SU-DHL-6 (cell line): ENCODE measurements at regions not wholly inside any gene's neighbourhood (a gene's known extent, or its start where the extent isn't known, plus 50 kb on each side); places are given as distances from the start of the nearest gene placed in this dataset.
"Not testable (repeated sequence)": the region's sequence is repeated elsewhere in the genome, so short reads cannot be mapped to it uniquely, and the experiment has no call there.

Experiments
- H2AFZ ChIP-seq: fragments of 200-600 bp; sonication (generic); 2 replicates; pipeline ENCODE4 v1.6.1; 2014; ENCODE audit warnings: low read depth, mild to moderate bottlenecking, moderate library complexity, mixed read lengths, antibody characterized with exemption, low read length; ENCODE audit not compliant: severe bottlenecking
- H3F3A ChIP-seq: fragments of 200-600 bp; shearing (Covaris generic); 2 replicates; pipeline ENCODE4 v1.6.0; 2016; ENCODE audit warnings: antibody characterized with exemption, mild to moderate bottlenecking; ENCODE audit not compliant: insufficient read depth
- H3K27ac ChIP-seq: fragments of 200-600 bp; sonication (generic); 2 replicates; pipeline ENCODE4 v1.5.1; 2016; ENCODE audit warnings: low read depth, mild to moderate bottlenecking, low read length, moderate library complexity, mixed read lengths
- H3K27me3 ChIP-seq: fragments of 200-600 bp; sonication (generic), shearing (Covaris generic); 2 replicates; pipeline ENCODE4 v1.6.0; 2014; ENCODE audit warnings: mild to moderate bottlenecking, low read length
- H3K36me3 ChIP-seq: fragments of 200-600 bp; sonication (generic); 2 replicates; pipeline ENCODE4 v1.6.1; 2014; ENCODE audit warnings: mild to moderate bottlenecking, low read length, mixed read lengths
- H3K4me2 ChIP-seq: fragments of 300-600, 200-600 bp; shearing (Covaris generic), sonication (generic); 2 replicates; pipeline ENCODE4 v1.6.0; 2014; ENCODE audit warnings: low read length, low read depth, mild to moderate bottlenecking; ENCODE audit not compliant: poor library complexity, severe bottlenecking
- H3K4me3 ChIP-seq: fragments of 200-600 bp; sonication (generic); 2 replicates; pipeline ENCODE4 v1.5.1; 2014; ENCODE audit warnings: antibody characterized with exemption, low read length, mild to moderate bottlenecking, mixed read lengths; ENCODE audit not compliant: insufficient read depth, poor library complexity, severe bottlenecking
- H3K79me2 ChIP-seq: fragments of 200-600 bp; sonication (generic); 2 replicates; pipeline ENCODE4 v1.6.1; 2014; ENCODE audit warnings: mild to moderate bottlenecking, low read length, moderate library complexity; ENCODE audit not compliant: insufficient read depth
- H3K9ac ChIP-seq: fragments of 200-600 bp; sonication (generic); 2 replicates; pipeline ENCODE4 v1.7.0; 2014; ENCODE audit warnings: mild to moderate bottlenecking, low read length
- H3K9me2 ChIP-seq: fragments of 200-600 bp; sonication (generic); replicated peaks from 2 replicates; pipeline ENCODE4 v1.6.1; 2014; ENCODE audit warnings: low read length; ENCODE audit not compliant: insufficient read depth
- H3K9me3 ChIP-seq: fragments of 200-600 bp; sonication (generic); 2 replicates; pipeline ENCODE4 v1.6.1; 2014; ENCODE audit warnings: low read length, mixed read lengths; ENCODE audit not compliant: insufficient read depth
- H4K20me1 ChIP-seq: fragments of 200-600 bp; sonication (generic); 2 replicates; pipeline ENCODE4 v1.6.1; 2014; ENCODE audit warnings: low read depth, mild to moderate bottlenecking, antibody characterized with exemption, low read length, moderate library complexity, mixed read lengths
- CTCF ChIP-seq: fragments of 200-600 bp; sonication (generic); IDR thresholded peaks from one replicate; pipeline ENCODE4 v1.5.1; 2017; ENCODE audit warnings: antibody characterized with exemption, mild to moderate bottlenecking, low read length, moderate library complexity; ENCODE audit not compliant: insufficient read depth, poor library complexity, severe bottlenecking
- EZH2phosphoT487 ChIP-seq: fragments of 200-600 bp; sonication (generic), shearing (Covaris generic); conservative IDR thresholded peaks from 2 replicates; pipeline ENCODE4 v1.6.1; 2018; ENCODE audit warnings: mild to moderate bottlenecking, antibody characterized with exemption, low read length, moderate library complexity, mixed read lengths

- Histone ChIP-seq H3K9me2 (no peaks in the 10 kb centered on the region), H4K20me1 (no peaks in the 10 kb centered on the region), H3K4me2 (no peak overlapping the region), H3K27me3 (no peaks in the 10 kb centered on the region), H3F3A (no peaks in the 10 kb centered on the region), H3K27ac (no peak overlapping the region), H2AFZ (no peak overlapping the region), H3K36me3 (no peaks in the 10 kb centered on the region), H3K79me2 (no peaks in the 10 kb centered on the region), H3K4me3 (no peak overlapping the region), H3K9me3 (no peaks in the 10 kb centered on the region), H3K9ac (no peak overlapping the region)
- TF ChIP-seq CTCF (no peak), EZH2phosphoT487 (no peak)
Observed at GRCh38 chrX:45401923-45402322, 201.2 kb upstream of the DIPK2B start.

GRCh38 chrX:45400951-45401725 lies 200.5 kb upstream of the DIPK2B start:
- not testable (repeated sequence) for H3K36me3 ChIP-seq, H3K4me2 ChIP-seq, H3K9me3 ChIP-seq, H4K20me1 ChIP-seq, H3K9ac ChIP-seq, H3K27me3 ChIP-seq, H3K4me3 ChIP-seq, H3F3A ChIP-seq, H3K27ac ChIP-seq, H3K9me2 ChIP-seq, H2AFZ ChIP-seq, H3K79me2 ChIP-seq

- Histone ChIP-seq H2AFZ (no peak overlapping the region), H3K4me2 (no peak overlapping the region), H3K27me3 (no peaks in the 10 kb centered on the region), H3K9me2 (no peaks in the 10 kb centered on the region), H3K9ac (no peak overlapping the region), H4K20me1 (no peaks in the 10 kb centered on the region), H3K36me3 (no peaks in the 10 kb centered on the region), H3F3A (no peaks in the 10 kb centered on the region), H3K4me3 (no peak overlapping the region), H3K79me2 (no peaks in the 10 kb centered on the region), H3K9me3 (no peaks in the 10 kb centered on the region), H3K27ac (no peak overlapping the region)
- TF ChIP-seq EZH2phosphoT487 = no peak
- TF ChIP-seq CTCF = no peak
Observed at GRCh38 chrX:45400027-45400779, 199.5 kb upstream of the DIPK2B start.

GRCh38 chrX:45385757-45386156 lies 185.1 kb upstream of the DIPK2B start:
- Histone ChIP-seq H4K20me1 (no peaks in the 10 kb centered on the region), H3F3A (no peaks in the 10 kb centered on the region), H3K9me3 (no peaks in the 10 kb centered on the region), H3K4me3 (no peak overlapping the region), H3K9me2 (no peaks in the 10 kb centered on the region), H3K36me3 (no peaks in the 10 kb centered on the region), H3K27ac (no peak overlapping the region), H3K9ac (no peak overlapping the region), H3K4me2 (no peak overlapping the region), H3K79me2 (no peaks in the 10 kb centered on the region), H3K27me3 (no peaks in the 10 kb centered on the region), H2AFZ (no peak overlapping the region)
- TF ChIP-seq CTCF (no peak), EZH2phosphoT487 (no peak)
